Esophagus (tissue), 2 donors: ENCODE measurements at regions not wholly inside any gene's neighbourhood (a gene's known extent, or its start where the extent isn't known, plus 50 kb on each side); places are given as distances from the start of the nearest gene placed in this dataset.
"Not testable (repeated sequence)": the region's sequence is repeated elsewhere in the genome, so short reads cannot be mapped to it uniquely, and the experiment has no call there.

Experiments used
- H3K27ac ChIP-seq, 2 donors: one replicate each; pipeline ENCODE4 v1.5.1; 2013; ENCODE audit warnings: low read depth in 2 of 2, mild to moderate bottlenecking in 2 of 2, inconsistent platforms in 1 of 2, low read length in 1 of 2, moderate library complexity in 1 of 2
- H3K27me3 ChIP-seq, 2 donors: one replicate each; pipeline ENCODE4 v1.6.1; 2013; ENCODE audit warnings: low read length in 2 of 2, control low read depth in 1 of 2, mild to moderate bottlenecking in 1 of 2; ENCODE audit not compliant: insufficient read depth in 2 of 2, control insufficient read depth in 1 of 2
- H3K36me3 ChIP-seq, 2 donors: one replicate each; pipeline ENCODE4 v1.6.1; 2013; ENCODE audit warnings: low read length in 1 of 2; ENCODE audit not compliant: control insufficient read depth in 2 of 2, insufficient read depth in 2 of 2
- H3K4me1 ChIP-seq, 2 donors: one replicate each; pipeline ENCODE4 v1.6.1; 2013; ENCODE audit warnings: low read length in 1 of 2; ENCODE audit not compliant: control insufficient read depth in 2 of 2, insufficient read depth in 2 of 2
- H3K4me3 ChIP-seq, 2 donors: one replicate each; pipeline ENCODE4 v1.5.1; 2013; ENCODE audit warnings: low read length in 2 of 2, mild to moderate bottlenecking in 2 of 2, low read depth in 1 of 2, moderate library complexity in 1 of 2
- H3K9me3 ChIP-seq, 2 donors: one replicate each; pipeline ENCODE4 v1.6.1; 2013; ENCODE audit warnings: mild to moderate bottlenecking in 2 of 2, low read depth in 1 of 2, low read length in 1 of 2, moderate library complexity in 1 of 2; ENCODE audit not compliant: control insufficient read depth in 2 of 2, insufficient read depth in 1 of 2
- WGBS, 2 donors: extraction: QIAGEN DNeasy Blood & Tissue Kit; methylation state at CpG; one replicate each; pipeline ENCODE4 v1.1.7; 2013; 5-methylcytosine and 5-hydroxymethylcytosine counted together
- donor health status: healthy with polysubstance abuse.
- donor health status: Bipolar disorder and iron deficiency.

- H3K27me3 ChIP-seq, H3K9me3 ChIP-seq, H3K27ac ChIP-seq, H3K4me1 ChIP-seq, H3K4me3 ChIP-seq: not testable (repeated sequence)
- 94 to 97% methylated on average over 25 to 26 of the region's 26 CpGs for WGBS, 2 donors
- peaks cover 0 to 12% of the 10 kb centered on the region in 2 donors for H3K36me3 ChIP-seq
Observed at GRCh38 chr21:13935396-13936032, 275.2 kb downstream of the LIPI start.

- not testable (repeated sequence) for H3K27ac ChIP-seq, H3K4me3 ChIP-seq, H3K27me3 ChIP-seq, H3K4me1 ChIP-seq, H3K9me3 ChIP-seq
- H3K36me3 ChIP-seq, result peaks cover 0 to 12% of the 10 kb centered on the region in 2 donors
- 96 to 97% methylated on average over 22 to 23 of the region's 23 CpGs for WGBS, 2 donors
Observed at GRCh38 chr21:13934887-13935342, 275.8 kb downstream of the LIPI start.

- 61 to 67% methylated on average over 1 of the region's 1 CpG for WGBS, 2 donors
- not testable (repeated sequence) for H3K4me3 ChIP-seq, H3K27ac ChIP-seq, H3K36me3 ChIP-seq, H3K9me3 ChIP-seq, H3K27me3 ChIP-seq, H3K4me1 ChIP-seq
Observed at GRCh38 chr21:13923175-13923574, 287.6 kb downstream of the LIPI start.

- H3K4me1 ChIP-seq, result not testable (repeated sequence)
- 87 to 92% methylated on average over 1 of the region's 1 CpG for WGBS, 2 donors
Observed at GRCh38 chr21:13921455-13921854, 289.3 kb downstream of the LIPI start.

GRCh38 chr21:13907385-13907784 is 297.8 kb downstream of the POTED start:
- not testable (repeated sequence) for H3K27me3 ChIP-seq, H3K36me3 ChIP-seq, H3K27ac ChIP-seq, H3K4me3 ChIP-seq, H3K4me1 ChIP-seq, H3K9me3 ChIP-seq
- 65 to 67% methylated on average over 5 to 10 of the region's 10 CpGs for WGBS, 2 donors

More at GRCh38 chr21:13921455-13921854, 289.3 kb downstream of the LIPI start:
- not testable (repeated sequence) for H3K4me3 ChIP-seq, H3K9me3 ChIP-seq, H3K36me3 ChIP-seq, H3K27ac ChIP-seq, H3K27me3 ChIP-seq

- H3K4me1 ChIP-seq, H3K27ac ChIP-seq, H3K9me3 ChIP-seq, H3K4me3 ChIP-seq, H3K27me3 ChIP-seq, H3K36me3 ChIP-seq: not testable (repeated sequence)
- 69 to 80% methylated on average over 4 of the region's 4 CpGs for WGBS, 2 donors
Observed at GRCh38 chr21:13896596-13897247, 287.1 kb downstream of the POTED start.

GRCh38 chr21:13893617-13894016 is 284.0 kb downstream of the POTED start:
- WGBS, 2 donors, result 31 to 43% methylated on average over 2 of the region's 2 CpGs

GRCh38 chr21:13893025-13893424 is 283.4 kb downstream of the POTED start:
- not testable (repeated sequence) for H3K4me1 ChIP-seq, H3K36me3 ChIP-seq, H3K4me3 ChIP-seq, H3K9me3 ChIP-seq, H3K27me3 ChIP-seq, H3K27ac ChIP-seq
- WGBS, 2 donors, result 66 to 76% methylated on average over 4 of the region's 4 CpGs

More at GRCh38 chr21:13893617-13894016, 284.0 kb downstream of the POTED start:
- not testable (repeated sequence) for H3K4me1 ChIP-seq, H3K27ac ChIP-seq, H3K27me3 ChIP-seq, H3K9me3 ChIP-seq, H3K4me3 ChIP-seq, H3K36me3 ChIP-seq

GRCh38 chr21:13892146-13892751 is 282.7 kb downstream of the POTED start:
- H3K4me3 ChIP-seq, H3K4me1 ChIP-seq, H3K27ac ChIP-seq, H3K9me3 ChIP-seq, H3K27me3 ChIP-seq, H3K36me3 ChIP-seq: not testable (repeated sequence)
- 70 to 82% methylated on average over 4 of the region's 4 CpGs for WGBS, 2 donors

- not testable (repeated sequence) for H3K36me3 ChIP-seq, H3K9me3 ChIP-seq, H3K27ac ChIP-seq, H3K27me3 ChIP-seq, H3K4me3 ChIP-seq, H3K4me1 ChIP-seq
- WGBS, 2 donors, result 74 to 80% methylated on average over 7 of the region's 7 CpGs
Observed at GRCh38 chr21:13889176-13889575, 279.6 kb downstream of the POTED start.
